Glutamatergic neuron (in vitro differentiated cells): ENCODE measurements at regions not wholly inside any gene's neighbourhood (a gene's known extent, or its start where the extent isn't known, plus 50 kb on each side); places are given as distances from the start of the nearest gene placed in this dataset.

ENCODE experiments used
- DNase-seq: peaks from one replicate; pipeline ENCODE4 v3.0.0; 2022
- H3K27ac Mint-ChIP-seq: one replicate; pipeline ENCODE4 v1.8.0; 2020; ENCODE audit warnings: mild to moderate bottlenecking, mixed read lengths, inconsistent platforms; ENCODE audit not compliant: unreplicated experiment
- H3K27me3 Mint-ChIP-seq: one replicate; pipeline ENCODE4 v1.8.0; 2020; ENCODE audit warnings: mild to moderate bottlenecking, moderate library complexity, mixed read lengths, inconsistent platforms; ENCODE audit not compliant: unreplicated experiment
- H3K36me3 Mint-ChIP-seq: one replicate; pipeline ENCODE4 v1.8.0; 2020; ENCODE audit warnings: mild to moderate bottlenecking, mixed read lengths, inconsistent platforms; ENCODE audit not compliant: unreplicated experiment
- H3K4me1 Mint-ChIP-seq: one replicate; pipeline ENCODE4 v1.8.0; 2020; ENCODE audit warnings: mild to moderate bottlenecking, low read depth, mixed read lengths, inconsistent platforms; ENCODE audit not compliant: unreplicated experiment
- H3K4me3 Mint-ChIP-seq: one replicate; pipeline ENCODE4 v1.8.0; 2020; ENCODE audit warnings: mild to moderate bottlenecking, mixed read lengths, inconsistent platforms; ENCODE audit not compliant: unreplicated experiment
- H3K9me3 Mint-ChIP-seq: one replicate; pipeline ENCODE4 v1.8.0; 2020; ENCODE audit warnings: mild to moderate bottlenecking, moderate library complexity, mixed read lengths, inconsistent platforms; ENCODE audit not compliant: unreplicated experiment
- TF ChIP-seq, protein P1 (sequence below): fragments of 200-600 bp; sonication (generic); IDR thresholded peaks from one replicate; pipeline ENCODE4 v1.5.0; 2021; ENCODE audit not compliant: partially characterized antibody, unreplicated experiment

DNA sequence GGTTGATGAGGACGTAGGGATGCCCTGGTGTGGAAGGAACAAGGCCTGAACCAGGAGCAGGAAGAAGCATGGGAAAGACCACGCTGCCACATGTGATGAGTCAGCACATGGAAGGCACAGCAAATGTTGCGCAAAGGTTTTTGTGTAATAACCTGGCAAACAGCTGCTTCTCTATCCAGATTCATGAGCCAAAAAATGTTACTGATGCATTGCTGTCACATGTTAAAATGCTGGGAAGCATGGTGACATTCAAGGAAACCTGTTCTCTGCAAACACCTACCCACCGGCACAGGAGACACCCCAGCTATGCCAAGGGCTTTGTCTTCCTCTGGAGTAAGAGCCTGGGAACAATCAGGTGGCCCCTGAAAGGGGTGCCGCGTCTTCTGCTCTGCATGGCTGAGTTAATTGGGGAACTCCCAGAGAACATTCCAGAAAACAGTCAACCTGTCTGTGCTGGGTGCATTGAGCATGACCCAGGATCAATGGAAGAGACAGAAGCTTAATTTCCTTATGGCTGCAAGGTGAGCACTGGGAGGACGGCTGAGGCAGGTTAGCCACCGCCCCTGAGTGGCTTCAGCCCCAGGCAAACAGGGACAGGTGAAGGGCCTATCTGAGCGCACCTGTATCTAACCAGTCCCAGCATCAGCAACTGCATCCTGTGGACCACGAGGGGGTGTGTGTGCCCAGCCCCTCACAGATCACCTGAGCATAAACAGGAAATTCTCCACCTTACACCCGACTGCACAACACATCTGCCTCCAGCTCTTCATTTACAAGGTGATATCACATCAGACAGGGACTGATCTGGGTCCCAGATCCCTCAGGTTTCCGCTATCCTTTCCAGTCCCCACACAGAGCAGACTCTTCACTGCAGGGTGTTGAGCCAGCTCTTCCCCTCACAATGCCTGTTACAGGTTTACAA lies 108.4 kb downstream of the GGTLC2 start:
- DNase-seq, result no peak
- Mint-ChIP-seq H3K36me3 (no peaks in the 10 kb centered on the region), H3K9me3 (peaks cover 3% of the 10 kb centered on the region), H3K27me3 (peaks cover 9% of the 10 kb centered on the region), H3K4me3 (no peak overlapping the region), H3K27ac (no peak overlapping the region), H3K4me1 (peaks cover 5% of the 10 kb centered on the region)
- TF ChIP-seq, protein P1, sequence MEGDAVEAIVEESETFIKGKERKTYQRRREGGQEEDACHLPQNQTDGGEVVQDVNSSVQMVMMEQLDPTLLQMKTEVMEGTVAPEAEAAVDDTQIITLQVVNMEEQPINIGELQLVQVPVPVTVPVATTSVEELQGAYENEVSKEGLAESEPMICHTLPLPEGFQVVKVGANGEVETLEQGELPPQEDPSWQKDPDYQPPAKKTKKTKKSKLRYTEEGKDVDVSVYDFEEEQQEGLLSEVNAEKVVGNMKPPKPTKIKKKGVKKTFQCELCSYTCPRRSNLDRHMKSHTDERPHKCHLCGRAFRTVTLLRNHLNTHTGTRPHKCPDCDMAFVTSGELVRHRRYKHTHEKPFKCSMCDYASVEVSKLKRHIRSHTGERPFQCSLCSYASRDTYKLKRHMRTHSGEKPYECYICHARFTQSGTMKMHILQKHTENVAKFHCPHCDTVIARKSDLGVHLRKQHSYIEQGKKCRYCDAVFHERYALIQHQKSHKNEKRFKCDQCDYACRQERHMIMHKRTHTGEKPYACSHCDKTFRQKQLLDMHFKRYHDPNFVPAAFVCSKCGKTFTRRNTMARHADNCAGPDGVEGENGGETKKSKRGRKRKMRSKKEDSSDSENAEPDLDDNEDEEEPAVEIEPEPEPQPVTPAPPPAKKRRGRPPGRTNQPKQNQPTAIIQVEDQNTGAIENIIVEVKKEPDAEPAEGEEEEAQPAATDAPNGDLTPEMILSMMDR, result no peak

DNA sequence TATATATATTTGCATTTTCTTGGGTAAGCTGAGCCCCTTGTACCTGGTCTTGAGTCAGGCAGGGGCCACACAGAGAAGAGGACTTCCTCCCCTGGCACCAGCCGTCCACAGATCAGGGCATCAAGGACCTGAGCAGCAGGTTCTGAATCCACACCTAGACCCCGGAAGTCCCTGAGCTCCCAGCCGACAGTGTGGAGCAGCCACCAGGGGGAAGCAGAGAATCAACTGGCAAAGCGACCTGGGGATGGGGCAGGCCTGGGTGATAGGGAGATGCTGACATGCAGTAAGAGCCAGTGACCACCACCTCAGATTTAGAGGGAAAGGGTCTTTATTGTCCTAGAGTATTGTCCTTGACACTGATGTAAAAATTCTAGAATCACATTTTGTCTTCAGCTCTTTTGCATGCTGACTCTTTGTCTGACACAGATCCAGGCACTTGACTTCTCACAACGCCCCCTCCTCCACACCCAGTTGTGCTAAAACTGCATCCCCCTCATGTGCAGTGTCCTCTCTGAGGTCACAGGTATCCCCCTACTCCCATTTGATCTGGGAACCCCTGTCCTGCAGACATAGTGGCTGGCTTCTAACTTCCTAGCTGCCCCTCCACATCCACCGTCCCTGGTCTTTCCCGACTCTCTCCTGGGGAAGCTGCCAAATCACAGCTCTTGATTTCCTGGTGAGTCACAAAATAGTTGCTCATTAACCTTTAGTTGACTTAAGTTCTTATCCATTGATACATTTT lies 109.3 kb downstream of the GGTLC2 start:
- H3K27me3 Mint-ChIP-seq, result peaks cover 6% of the 10 kb centered on the region
- no peak overlapping the region for H3K4me3 Mint-ChIP-seq
- DNase-seq, result peak; percentile 83
- peaks cover 3% of the 10 kb centered on the region for H3K9me3 Mint-ChIP-seq
- H3K36me3 Mint-ChIP-seq, result no peaks in the 10 kb centered on the region
- no peaks in the 10 kb centered on the region for H3K4me1 Mint-ChIP-seq
- H3K27ac Mint-ChIP-seq, result no peak overlapping the region
- TF ChIP-seq, protein P1, result peak; percentile 65

- Mint-ChIP-seq H3K27ac (no peak overlapping the region), H3K4me3 (no peak overlapping the region), H3K27me3 (peaks cover 6% of the 10 kb centered on the region), H3K4me1 (no peaks in the 10 kb centered on the region), H3K9me3 (peaks cover 3% of the 10 kb centered on the region), H3K36me3 (no peaks in the 10 kb centered on the region)
- DNase-seq, result no peak
- TF ChIP-seq, protein P1, result no peak
These were observed 109.8 kb downstream of the GGTLC2 start for GRCh38 chr22:22754268-22754657.

GRCh38 chr22:22754961-22755777 lies 110.8 kb downstream of the GGTLC2 start:
- Mint-ChIP-seq H3K9me3 (peaks cover 5% of the 10 kb centered on the region), H3K4me3 (no peak overlapping the region), H3K27me3 (peaks cover 6% of the 10 kb centered on the region), H3K4me1 (no peaks in the 10 kb centered on the region), H3K27ac (no peak overlapping the region), H3K36me3 (no peaks in the 10 kb centered on the region)
- TF ChIP-seq, protein P1, result no peak
- DNase-seq, result no peak
